HFFc6 (cell line): ENCODE measurements at regions not wholly inside any gene's neighbourhood (a gene's known extent, or its start where the extent isn't known, plus 50 kb on each side); places are given as distances from the start of the nearest gene placed in this dataset.
A peak's percentile ranks its signal among the peaks of the same experiment; 100 is the strongest.

Experiments used
- DNase-seq: peaks from one replicate; pipeline ENCODE4 v3.0.0-alpha.2; 2018
- H3K27ac Mint-ChIP-seq: 2 replicates; pipeline ENCODE4 v1.8.0; 2020; ENCODE audit warnings: mild to moderate bottlenecking, mixed read lengths
- H3K27me3 Mint-ChIP-seq: 2 replicates; pipeline ENCODE4 v1.8.0; 2021; ENCODE audit warnings: mild to moderate bottlenecking, moderate library complexity, mixed read lengths; ENCODE audit not compliant: insufficient read depth
- H3K36me3 Mint-ChIP-seq: 2 replicates; pipeline ENCODE4 v1.8.0; 2021; ENCODE audit warnings: low read depth, mixed read lengths
- H3K4me1 Mint-ChIP-seq: 2 replicates; pipeline ENCODE4 v1.8.0; 2020; ENCODE audit warnings: low read depth, mixed read lengths
- H3K4me3 Mint-ChIP-seq: 2 replicates; pipeline ENCODE4 v1.8.0; 2020; ENCODE audit warnings: mild to moderate bottlenecking, moderate library complexity, mixed read lengths
- H3K9me3 Mint-ChIP-seq: 2 replicates; pipeline ENCODE4 v1.8.0; 2020; ENCODE audit warnings: mild to moderate bottlenecking, mixed read lengths
- CTCF ChIP-seq: fragments of 200-600 bp; sonication (generic); IDR thresholded peaks from 2 replicates; pipeline ENCODE4 v1.5.0; 2021; ENCODE audit warnings: antibody characterized with exemption, mild to moderate bottlenecking

- no peak overlapping the region for H3K4me3 Mint-ChIP-seq
- no peak for TF ChIP-seq CTCF
- peaks cover 5% of the 10 kb centered on the region; the same call in 1 of the 2 replicates for H3K27me3 Mint-ChIP-seq
- DNase-seq: no peak
- H3K27ac Mint-ChIP-seq: no peak overlapping the region
- peaks cover 32% of the 10 kb centered on the region for H3K4me1 Mint-ChIP-seq
- no peaks in the 10 kb centered on the region for H3K9me3 Mint-ChIP-seq
- no peaks in the 10 kb centered on the region for H3K36me3 Mint-ChIP-seq
These were observed 104.0 kb upstream of the RUNX3 start for GRCh38 chr1:25033828-25034705.

- DNase-seq: no peak
- Mint-ChIP-seq H3K36me3 (no peaks in the 10 kb centered on the region), H3K27me3 (peaks cover 7% of the 10 kb centered on the region; the same call in 1 of the 2 replicates), H3K4me1 (peaks cover 32% of the 10 kb centered on the region), H3K9me3 (no peaks in the 10 kb centered on the region), H3K4me3 (no peak overlapping the region), H3K27ac (no peak overlapping the region)
- no peak for TF ChIP-seq CTCF
These were observed 103.2 kb upstream of the RUNX3 start for GRCh38 chr1:25033030-25033827.

GRCh38 chr1:25031966-25032667 lies 102.0 kb upstream of the RUNX3 start:
- Mint-ChIP-seq H3K4me3 (no peak overlapping the region), H3K27me3 (peaks cover 7% of the 10 kb centered on the region; the same call in 1 of the 2 replicates), H3K4me1 (peaks cover 32% of the 10 kb centered on the region), H3K36me3 (no peaks in the 10 kb centered on the region), H3K9me3 (no peaks in the 10 kb centered on the region), H3K27ac (no peak overlapping the region)
- peak; percentile 9 for DNase-seq
- no peak for TF ChIP-seq CTCF

GRCh38 chr1:25031601-25031965 lies 101.5 kb upstream of the RUNX3 start:
- Mint-ChIP-seq H3K4me1 (peaks cover 32% of the 10 kb centered on the region), H3K4me3 (no peak overlapping the region), H3K27ac (no peak overlapping the region), H3K36me3 (no peaks in the 10 kb centered on the region), H3K27me3 (peaks cover 7% of the 10 kb centered on the region), H3K9me3 (no peaks in the 10 kb centered on the region)
- DNase-seq: no peak
- no peak for TF ChIP-seq CTCF
